ENCODE measurements at regions not wholly inside any gene's neighbourhood (a gene's known extent, or its start where the extent isn't known, plus 50 kb on each side); places are given as distances from the start of the nearest gene placed in this dataset.

DNA sequence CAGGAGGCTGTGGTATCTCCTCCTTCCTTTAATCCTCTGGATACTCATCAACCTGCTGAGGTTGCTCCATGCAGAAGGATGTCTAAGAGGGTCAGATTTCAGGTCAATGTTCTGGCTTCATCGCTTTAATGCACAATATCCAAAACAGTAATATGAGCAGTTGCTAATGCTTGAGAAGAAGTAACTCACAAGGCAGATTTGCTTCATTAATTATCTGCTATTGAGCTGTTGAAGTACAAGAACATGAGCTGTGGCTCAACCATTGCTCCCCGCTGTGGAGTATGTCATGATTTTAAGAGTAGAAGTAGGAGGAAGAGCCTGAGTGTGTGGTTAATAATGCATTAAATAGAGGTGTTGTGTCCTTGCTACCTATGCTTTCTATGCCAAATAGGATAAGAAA, 1412.9 kb upstream of the ALCAM start:
- H3K4me3 Mint-ChIP-seq: no peak overlapping the region
- H3K4me1 Mint-ChIP-seq (ENCODE audit: unreplicated experiment): peaks cover 6% of the 10 kb centered on the region
- no peak for DNase-seq (ENCODE audit: extremely low spot score, unreplicated experiment)
- TF ChIP-seq, protein P1, sequence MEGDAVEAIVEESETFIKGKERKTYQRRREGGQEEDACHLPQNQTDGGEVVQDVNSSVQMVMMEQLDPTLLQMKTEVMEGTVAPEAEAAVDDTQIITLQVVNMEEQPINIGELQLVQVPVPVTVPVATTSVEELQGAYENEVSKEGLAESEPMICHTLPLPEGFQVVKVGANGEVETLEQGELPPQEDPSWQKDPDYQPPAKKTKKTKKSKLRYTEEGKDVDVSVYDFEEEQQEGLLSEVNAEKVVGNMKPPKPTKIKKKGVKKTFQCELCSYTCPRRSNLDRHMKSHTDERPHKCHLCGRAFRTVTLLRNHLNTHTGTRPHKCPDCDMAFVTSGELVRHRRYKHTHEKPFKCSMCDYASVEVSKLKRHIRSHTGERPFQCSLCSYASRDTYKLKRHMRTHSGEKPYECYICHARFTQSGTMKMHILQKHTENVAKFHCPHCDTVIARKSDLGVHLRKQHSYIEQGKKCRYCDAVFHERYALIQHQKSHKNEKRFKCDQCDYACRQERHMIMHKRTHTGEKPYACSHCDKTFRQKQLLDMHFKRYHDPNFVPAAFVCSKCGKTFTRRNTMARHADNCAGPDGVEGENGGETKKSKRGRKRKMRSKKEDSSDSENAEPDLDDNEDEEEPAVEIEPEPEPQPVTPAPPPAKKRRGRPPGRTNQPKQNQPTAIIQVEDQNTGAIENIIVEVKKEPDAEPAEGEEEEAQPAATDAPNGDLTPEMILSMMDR (conservative IDR thresholded peaks at IDR 0.05): no peak
- H3K36me3 Mint-ChIP-seq: no peaks in the 10 kb centered on the region
- peaks cover 5% of the 10 kb centered on the region for H3K9me3 Mint-ChIP-seq
- no peak overlapping the region for H3K27ac Mint-ChIP-seq
- no peaks in the 10 kb centered on the region for H3K27me3 Mint-ChIP-seq

- TF ChIP-seq, protein P1 (conservative IDR thresholded peaks at IDR 0.05): no peak
- peaks cover 9% of the 10 kb centered on the region for H3K4me1 Mint-ChIP-seq (ENCODE audit: unreplicated experiment)
- H3K9me3 Mint-ChIP-seq: peaks cover 8% of the 10 kb centered on the region
- DNase-seq (ENCODE audit: extremely low spot score, unreplicated experiment): no peak
- H3K27me3 Mint-ChIP-seq: no peaks in the 10 kb centered on the region
- H3K36me3 Mint-ChIP-seq: no peaks in the 10 kb centered on the region
- H3K4me3 Mint-ChIP-seq: no peak overlapping the region
- no peak overlapping the region for H3K27ac Mint-ChIP-seq
These were observed 1405.9 kb upstream of the ALCAM start for GRCh38 chr3:103960819-103961218.

DNA sequence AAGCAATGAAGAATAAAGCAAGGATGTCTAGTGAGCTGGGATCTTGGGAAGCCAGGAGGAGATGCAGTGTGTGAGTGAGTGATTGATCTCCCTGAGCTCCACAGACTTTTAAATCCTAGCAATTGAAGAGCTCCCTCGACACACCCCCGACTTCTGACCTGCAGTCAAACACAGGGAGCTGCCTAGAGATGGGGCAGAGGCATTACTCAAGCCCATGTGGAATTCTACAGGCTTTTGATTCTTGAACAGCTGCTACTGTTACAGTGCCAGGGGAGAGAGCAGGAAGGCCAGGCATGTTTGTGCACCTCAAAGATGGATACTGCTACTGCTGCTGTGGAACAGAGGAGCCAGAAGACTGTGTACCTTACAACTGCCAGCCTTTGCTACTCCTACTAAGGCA, 1403.1 kb upstream of the ALCAM start:
- peaks cover 3% of the 10 kb centered on the region for H3K9me3 Mint-ChIP-seq
- no peak for DNase-seq (ENCODE audit: extremely low spot score, unreplicated experiment)

GRCh38 chr3:103965764-103966163, 1400.9 kb upstream of the ALCAM start:
- TF ChIP-seq, protein P1 (conservative IDR thresholded peaks at IDR 0.05): no peak
- Mint-ChIP-seq H3K9me3 (peaks cover 3% of the 10 kb centered on the region), H3K36me3 (no peaks in the 10 kb centered on the region), H3K4me3 (no peak overlapping the region), H3K27ac (no peak overlapping the region), H3K4me1 (ENCODE audit: unreplicated experiment) (peaks cover 9% of the 10 kb centered on the region), H3K27me3 (no peaks in the 10 kb centered on the region)
- no peak for DNase-seq (ENCODE audit: extremely low spot score, unreplicated experiment)

More for the DNA sequence above, 1403.1 kb upstream of the ALCAM start:
- no peaks in the 10 kb centered on the region for H3K36me3 Mint-ChIP-seq
- TF ChIP-seq, protein P1 (conservative IDR thresholded peaks at IDR 0.05): no peak
- H3K27ac Mint-ChIP-seq: no peak overlapping the region
- no peak overlapping the region for H3K4me3 Mint-ChIP-seq
- no peaks in the 10 kb centered on the region for H3K27me3 Mint-ChIP-seq
- peaks cover 9% of the 10 kb centered on the region for H3K4me1 Mint-ChIP-seq (ENCODE audit: unreplicated experiment)

DNA sequence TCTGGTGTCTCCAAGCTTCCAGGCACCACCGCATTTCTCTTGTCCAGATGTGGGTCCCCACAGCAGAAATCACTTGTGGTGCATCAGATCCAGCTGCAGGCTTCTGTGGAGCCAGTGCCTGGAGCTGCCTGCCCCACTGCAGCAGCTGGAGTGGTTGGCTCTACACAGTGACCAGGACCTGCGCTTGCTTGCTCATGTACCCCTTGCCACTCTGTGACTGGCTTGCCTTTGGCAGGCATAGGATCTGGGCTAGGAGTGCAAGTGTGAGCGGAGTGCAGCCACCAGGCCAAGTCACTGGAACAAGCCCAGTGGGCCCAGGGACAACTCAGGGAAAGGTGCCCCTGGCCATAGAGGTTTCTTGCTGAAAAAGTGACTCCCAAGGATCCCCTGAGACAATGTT, 1400.0 kb upstream of the ALCAM start:
- DNase-seq (ENCODE audit: extremely low spot score, unreplicated experiment): no peak
- H3K9me3 Mint-ChIP-seq: peaks cover 3% of the 10 kb centered on the region
- H3K27ac Mint-ChIP-seq: no peak overlapping the region
- H3K27me3 Mint-ChIP-seq: no peaks in the 10 kb centered on the region
- H3K4me1 Mint-ChIP-seq (ENCODE audit: unreplicated experiment): peaks cover 9% of the 10 kb centered on the region
- no peak overlapping the region for H3K4me3 Mint-ChIP-seq
- H3K36me3 Mint-ChIP-seq: no peaks in the 10 kb centered on the region
- TF ChIP-seq, protein P1 (conservative IDR thresholded peaks at IDR 0.05): no peak

DNA sequence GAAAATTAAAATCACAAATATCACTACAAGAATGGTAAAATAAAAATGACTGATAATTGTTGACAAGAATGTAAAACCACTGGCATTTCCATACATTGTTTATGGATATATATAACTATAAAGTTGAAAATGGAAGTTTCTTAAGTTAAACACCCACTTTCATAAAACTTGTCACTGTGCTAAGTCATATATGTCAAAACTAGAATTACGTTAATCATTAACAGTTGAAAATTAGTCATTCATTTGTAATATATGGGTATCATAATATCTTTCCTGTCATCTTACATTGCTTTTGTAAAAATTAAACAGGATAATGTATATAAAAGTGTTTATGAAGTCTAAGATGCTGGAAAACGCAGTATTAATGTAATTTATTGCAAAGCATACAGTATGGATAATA, 1398.6 kb upstream of the ALCAM start:
- TF ChIP-seq, protein P1 (conservative IDR thresholded peaks at IDR 0.05): no peak
- Mint-ChIP-seq H3K9me3 (peaks cover 3% of the 10 kb centered on the region), H3K27ac (no peak overlapping the region), H3K36me3 (no peaks in the 10 kb centered on the region), H3K4me3 (no peak overlapping the region), H3K4me1 (ENCODE audit: unreplicated experiment) (peaks cover 4% of the 10 kb centered on the region), H3K27me3 (no peaks in the 10 kb centered on the region)
- DNase-seq (ENCODE audit: extremely low spot score, unreplicated experiment): no peak

All from type B pancreatic cell (in vitro differentiated cells).